Endothelial cell of umbilical vein (primary cell): ENCODE measurements at regions not wholly inside any gene's neighbourhood (a gene's known extent, or its start where the extent isn't known, plus 50 kb on each side); places are given as distances from the start of the nearest gene placed in this dataset.

Source experiments
- EZH2 ChIP-seq: IDR thresholded peaks from 2 replicates; pipeline ENCODE4 v1.6.1; 2012; ENCODE audit warnings: borderline replicate concordance, low read depth, mild to moderate bottlenecking, moderate library complexity, low read length, inconsistent platforms; ENCODE audit not compliant: severe bottlenecking
- FOS ChIP-seq: IDR thresholded peaks from 2 replicates; pipeline ENCODE4 v1.6.1; 2011; ENCODE audit warnings: mild to moderate bottlenecking, low read length, moderate library complexity, borderline replicate concordance; ENCODE audit not compliant: insufficient read depth
- TF ChIP-seq, protein P1 (sequence below), 2 donors: IDR thresholded peaks; 1 replicate in 1 of 2; 2 replicates in 1 of 2; pipeline ENCODE4 v1.5.1; 2011; ENCODE audit warnings: low read length in 2 of 2, mild to moderate bottlenecking in 2 of 2, moderate library complexity in 2 of 2, control low read depth in 1 of 2, inconsistent platforms in 1 of 2, low read depth in 1 of 2; ENCODE audit not compliant: insufficient read depth in 1 of 2; ENCODE audit errors: extremely low read depth in 1 of 2

DNA sequence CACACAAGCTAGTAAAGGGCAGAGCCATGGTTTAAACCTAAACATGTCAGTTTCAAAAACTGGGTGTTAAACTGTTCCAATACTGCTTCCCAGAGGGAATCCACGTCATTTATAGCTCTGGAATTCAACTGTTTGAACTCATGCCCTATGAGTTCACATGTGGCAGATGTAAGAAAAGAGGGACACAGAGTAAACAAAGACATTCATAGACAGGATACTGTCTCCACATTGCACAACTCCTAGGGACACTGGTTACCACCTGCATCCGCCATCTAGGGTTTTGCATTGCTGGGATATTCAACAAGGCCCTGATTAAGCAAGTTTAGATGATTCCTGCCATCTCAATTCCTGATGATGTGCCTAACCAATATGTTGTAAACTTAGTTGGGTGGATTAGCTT, 134.1 kb upstream of the COL8A1 start:
- TF ChIP-seq, protein P1, sequence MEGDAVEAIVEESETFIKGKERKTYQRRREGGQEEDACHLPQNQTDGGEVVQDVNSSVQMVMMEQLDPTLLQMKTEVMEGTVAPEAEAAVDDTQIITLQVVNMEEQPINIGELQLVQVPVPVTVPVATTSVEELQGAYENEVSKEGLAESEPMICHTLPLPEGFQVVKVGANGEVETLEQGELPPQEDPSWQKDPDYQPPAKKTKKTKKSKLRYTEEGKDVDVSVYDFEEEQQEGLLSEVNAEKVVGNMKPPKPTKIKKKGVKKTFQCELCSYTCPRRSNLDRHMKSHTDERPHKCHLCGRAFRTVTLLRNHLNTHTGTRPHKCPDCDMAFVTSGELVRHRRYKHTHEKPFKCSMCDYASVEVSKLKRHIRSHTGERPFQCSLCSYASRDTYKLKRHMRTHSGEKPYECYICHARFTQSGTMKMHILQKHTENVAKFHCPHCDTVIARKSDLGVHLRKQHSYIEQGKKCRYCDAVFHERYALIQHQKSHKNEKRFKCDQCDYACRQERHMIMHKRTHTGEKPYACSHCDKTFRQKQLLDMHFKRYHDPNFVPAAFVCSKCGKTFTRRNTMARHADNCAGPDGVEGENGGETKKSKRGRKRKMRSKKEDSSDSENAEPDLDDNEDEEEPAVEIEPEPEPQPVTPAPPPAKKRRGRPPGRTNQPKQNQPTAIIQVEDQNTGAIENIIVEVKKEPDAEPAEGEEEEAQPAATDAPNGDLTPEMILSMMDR (IDR thresholded peaks at IDR 0.05; ENCODE audit: extremely low read depth in 1 of 2, insufficient read depth in 1 of 2, low read depth in 1 of 2, low read length in 2 of 2) = no peak
- TF ChIP-seq EZH2 (no peak), FOS (no peak)
